Caco-2 (cell line): ENCODE measurements at regions not wholly inside any gene's neighbourhood (a gene's known extent, or its start where the extent isn't known, plus 50 kb on each side); places are given as distances from the start of the nearest gene placed in this dataset.

ENCODE experiments used
- BruUV-seq: library from RNA; stranded (reverse); fragments of 400-500 nt; replicated peaks from 2 replicates; lab custom pipeline; 2021; lab: Mats Ljungman, UMichigan
- CTCF ChIA-PET: fragments of 300-600 bp; sonication (Branson Sonifier 250); formaldehyde crosslinking; loops from one replicate; lab custom pipeline; 2022; ENCODE audit warnings: antibody characterized with exemption; lab: Charles Lee
- POLR2A ChIA-PET: fragments of 300-600 bp; sonication (Branson Sonifier 250); formaldehyde crosslinking; loops from one replicate; lab custom pipeline; 2022; ENCODE audit warnings: antibody characterized with exemption; lab: Charles Lee
- DNase-seq, 2 experiments: peaks; one replicate each; pipeline versions ENCODE4 v3.0.0 to v3.0.0-alpha.2; 2020 to 2022
- H3K27me3 ChIP-seq: replicated peaks from 2 replicates; pipeline ENCODE4 v1.6.0; 2011; ENCODE audit warnings: low read length; ENCODE audit not compliant: control insufficient read depth, insufficient read depth
- H3K36me3 ChIP-seq: 2 replicates; pipeline ENCODE4 v1.5.1; 2011; ENCODE audit warnings: low read length; ENCODE audit not compliant: control insufficient read depth, insufficient read depth
- H3K4me1 ChIP-seq: fragments of 250-450 bp; sonication (Bioruptor Pico); 2 replicates; pipeline ENCODE4 v1.5.1; 2020; ENCODE audit warnings: mild to moderate bottlenecking
- H3K4me3 ChIP-seq: 2 replicates; pipeline ENCODE4 v1.5.1; 2011; ENCODE audit warnings: low read depth, mild to moderate bottlenecking, control low read depth, low read length
- H3K9me3 ChIP-seq: fragments of 250-450 bp; sonication (Bioruptor Pico); 2 replicates; pipeline ENCODE4 v1.5.1; 2020; ENCODE audit warnings: mild to moderate bottlenecking, moderate library complexity
- H3K27ac Mint-ChIP-seq: one replicate; pipeline ENCODE4 v1.8.0; 2022; ENCODE audit warnings: mixed read lengths; ENCODE audit not compliant: unreplicated experiment
- H3K27me3 Mint-ChIP-seq: one replicate; pipeline ENCODE4 v1.8.0; 2022; ENCODE audit warnings: mixed read lengths; ENCODE audit not compliant: insufficient read depth, unreplicated experiment
- H3K36me3 Mint-ChIP-seq: one replicate; pipeline ENCODE4 v1.8.0; 2022; ENCODE audit warnings: mild to moderate bottlenecking, mixed read lengths; ENCODE audit not compliant: insufficient read depth, unreplicated experiment
- H3K4me1 Mint-ChIP-seq: one replicate; pipeline ENCODE4 v1.8.0; 2022; ENCODE audit warnings: low read depth, mixed read lengths; ENCODE audit not compliant: unreplicated experiment
- H3K4me3 Mint-ChIP-seq: one replicate; pipeline ENCODE4 v1.8.0; 2022; ENCODE audit warnings: mild to moderate bottlenecking, moderate library complexity, mixed read lengths; ENCODE audit not compliant: unreplicated experiment
- H3K9me3 Mint-ChIP-seq: one replicate; pipeline ENCODE4 v1.8.0; 2022; ENCODE audit warnings: mixed read lengths; ENCODE audit not compliant: unreplicated experiment
- CTCF ChIP-seq, 2 experiments: fragments of 200-600 bp in 1 of 2; IDR thresholded peaks; 1 replicate in 1 of 2; 2 replicates in 1 of 2; pipeline versions ENCODE4 v1.5.1 to v1.8.0; 2011 to 2022; ENCODE audit warnings: antibody characterized with exemption in 1 of 2, control low read depth in 1 of 2, inconsistent platforms in 1 of 2, low read depth in 1 of 2, low read length in 1 of 2, mild to moderate bottlenecking in 1 of 2, moderate library complexity in 1 of 2; ENCODE audit not compliant: insufficient read depth in 1 of 2, severe bottlenecking in 1 of 2, unreplicated experiment in 1 of 2
- intact Hi-C: fragments of 100-400 bp; cut with micrococcal nuclease; formaldehyde crosslinking; loops from one replicate; pipeline ENCODE4 v1.10.0; 2022; ENCODE audit not compliant: unreplicated experiment

GRCh38 chr11:37774441-37774840 is 1176.4 kb upstream of the RAG2 start:
- Histone ChIP-seq H3K4me3 (no peak overlapping the region), H3K9me3 (no peaks in the 10 kb centered on the region), H3K27me3 (no peaks in the 10 kb centered on the region), H3K36me3 (no peaks in the 10 kb centered on the region), H3K4me1 (no peaks in the 10 kb centered on the region)
- Mint-ChIP-seq H3K9me3 (peaks cover 10% of the 10 kb centered on the region), H3K27ac (no peak overlapping the region), H3K36me3 (no peaks in the 10 kb centered on the region), H3K4me1 (no peaks in the 10 kb centered on the region), H3K27me3 (no peaks in the 10 kb centered on the region), H3K4me3 (no peak overlapping the region)
- ChIA-PET CTCF (no interaction called here), POLR2A (no interaction called here)
- TF ChIP-seq CTCF (IDR thresholded peaks at IDR 0.05; ENCODE audit: insufficient read depth in 1 of 2, low read depth in 1 of 2, low read length in 1 of 2, severe bottlenecking in 1 of 2, unreplicated experiment in 1 of 2), result no peak
- BruUV-seq, result no TSS peak
- no peak for DNase-seq
- intact Hi-C loops, result no loop called here

GRCh38 chr11:37770145-37770544 is 1172.1 kb upstream of the RAG2 start:
- H3K4me1 Mint-ChIP-seq, result no peaks in the 10 kb centered on the region
- no peaks in the 10 kb centered on the region for H3K36me3 ChIP-seq
- H3K4me3 Mint-ChIP-seq, result no peak overlapping the region
- no peaks in the 10 kb centered on the region for H3K9me3 ChIP-seq
- no peaks in the 10 kb centered on the region for H3K4me1 ChIP-seq
- ChIA-PET POLR2A (no interaction called here), CTCF (no interaction called here)
- H3K27ac Mint-ChIP-seq, result no peak overlapping the region
- H3K9me3 Mint-ChIP-seq, result peaks cover 16% of the 10 kb centered on the region
- TF ChIP-seq CTCF (IDR thresholded peaks at IDR 0.05; ENCODE audit: insufficient read depth in 1 of 2, low read depth in 1 of 2, low read length in 1 of 2, severe bottlenecking in 1 of 2, unreplicated experiment in 1 of 2), result no peak
- no peak for DNase-seq
- intact Hi-C loops, result no loop called here
- no TSS peak for BruUV-seq
- H3K4me3 ChIP-seq, result no peak overlapping the region
- no peaks in the 10 kb centered on the region for H3K36me3 Mint-ChIP-seq
- no peaks in the 10 kb centered on the region for H3K27me3 Mint-ChIP-seq
- H3K27me3 ChIP-seq, result no peaks in the 10 kb centered on the region

GRCh38 chr11:37762079-37762478 is 1164.0 kb upstream of the RAG2 start:
- Histone ChIP-seq H3K9me3 (no peaks in the 10 kb centered on the region), H3K27me3 (no peaks in the 10 kb centered on the region), H3K4me3 (no peak overlapping the region), H3K36me3 (no peaks in the 10 kb centered on the region), H3K4me1 (no peaks in the 10 kb centered on the region)
- Mint-ChIP-seq H3K4me1 (no peaks in the 10 kb centered on the region), H3K36me3 (no peaks in the 10 kb centered on the region), H3K4me3 (no peak overlapping the region), H3K9me3 (peaks cover 20% of the 10 kb centered on the region), H3K27me3 (no peaks in the 10 kb centered on the region), H3K27ac (no peak overlapping the region)
- CTCF ChIA-PET, result no interaction called here
- intact Hi-C loops, result no loop called here
- no peak for TF ChIP-seq CTCF (IDR thresholded peaks at IDR 0.05; ENCODE audit: insufficient read depth in 1 of 2, low read depth in 1 of 2, low read length in 1 of 2, severe bottlenecking in 1 of 2, unreplicated experiment in 1 of 2)
- no peak for DNase-seq
- no TSS peak for BruUV-seq
- POLR2A ChIA-PET, result no interaction called here
